Common myeloid progenitor, CD34-positive (primary cell): ENCODE measurements at regions not wholly inside any gene's neighbourhood (a gene's known extent, or its start where the extent isn't known, plus 50 kb on each side); places are given as distances from the start of the nearest gene placed in this dataset.

Experiments used
- CTCF ChIA-PET: fragments of 350-600 bp; sonication (Branson Sonifier 250); formaldehyde crosslinking; loops from one replicate; lab custom pipeline; 2021; ENCODE audit warnings: antibody characterized with exemption; lab: Charles Lee
- POLR2A ChIA-PET: fragments of 350-600 bp; sonication (Branson Sonifier 250); formaldehyde crosslinking; loops from one replicate; lab custom pipeline; 2021; ENCODE audit warnings: antibody characterized with exemption; lab: Charles Lee
- DNase-seq, 3 donors: peaks; one replicate each; pipeline versions ENCODE4 v3.0.0 to v3.0.0-alpha.2; 2013
- H3K27ac ChIP-seq, 2 experiments: 1 replicate in 1 of 2; 2 replicates in 1 of 2; pipeline ENCODE4 v1.7.0; 2013; ENCODE audit warnings: inconsistent platforms in 2 of 2, low read length in 2 of 2, mild to moderate bottlenecking in 2 of 2, low read depth in 1 of 2, moderate library complexity in 1 of 2; ENCODE audit not compliant: severe bottlenecking in 2 of 2, insufficient read depth in 1 of 2, poor library complexity in 1 of 2
- H3K27me3 ChIP-seq, 5 experiments: replicated peaks in 2 of 5; 1 replicate in 3 of 5; 2 replicates in 2 of 5; pipeline versions ENCODE4 v1.6.1 to v1.7.0; 2013; ENCODE audit warnings: low read length in 4 of 5, mild to moderate bottlenecking in 2 of 5, moderate library complexity in 2 of 5, inconsistent platforms in 1 of 5; ENCODE audit not compliant: insufficient read depth in 5 of 5, control insufficient read depth in 4 of 5
- H3K36me3 ChIP-seq, 4 experiments: 1 replicate in 2 of 4; 2 replicates in 2 of 4; pipeline versions ENCODE4 v1.6.1 to v1.7.0; 2013; ENCODE audit warnings: low read length in 3 of 4, control low read depth in 1 of 4, mild to moderate bottlenecking in 1 of 4; ENCODE audit not compliant: control insufficient read depth in 4 of 4, insufficient read depth in 4 of 4
- H3K4me1 ChIP-seq, 4 experiments: 1 replicate in 3 of 4; 2 replicates in 1 of 4; pipeline versions ENCODE4 v1.6.1 to v1.7.1; 2013; ENCODE audit warnings: low read length in 3 of 4, mild to moderate bottlenecking in 3 of 4, control low read depth in 1 of 4, inconsistent platforms in 1 of 4, moderate library complexity in 1 of 4; ENCODE audit not compliant: control insufficient read depth in 4 of 4, insufficient read depth in 4 of 4; ENCODE audit errors: control extremely low read depth in 1 of 4
- H3K4me3 ChIP-seq, 7 experiments: 1 replicate in 4 of 7; 2 replicates in 3 of 7; pipeline versions ENCODE4 v1.5.1 to v1.7.0; 2013; ENCODE audit warnings: mild to moderate bottlenecking in 7 of 7, low read length in 6 of 7, moderate library complexity in 6 of 7, inconsistent platforms in 2 of 7, low read depth in 2 of 7, control low read depth in 1 of 7; ENCODE audit not compliant: insufficient read depth in 4 of 7, control insufficient read depth in 1 of 7; ENCODE audit errors: extremely low read depth in 1 of 7
- H3K9me3 ChIP-seq, 5 experiments: 1 replicate in 4 of 5; 2 replicates in 1 of 5; pipeline versions ENCODE4 v1.6.1 to v1.7.1; 2013; ENCODE audit warnings: low read length in 4 of 5, mild to moderate bottlenecking in 2 of 5, inconsistent platforms in 1 of 5, low read depth in 1 of 5, moderate library complexity in 1 of 5; ENCODE audit not compliant: control insufficient read depth in 4 of 5, insufficient read depth in 2 of 5; ENCODE audit errors: control extremely low read depth in 1 of 5
- WGBS: methylation state at CpG from one replicate; pipeline ENCODE4 v1.1.5; 2013; ENCODE audit not compliant: insufficient coverage; 5-methylcytosine and 5-hydroxymethylcytosine counted together

GRCh38 chr13:34543836-34544235 lies 398.2 kb upstream of the NBEA start:
- no peak for DNase-seq
- Histone ChIP-seq H3K4me1 (no peaks in the 10 kb centered on the region), H3K27ac (no peak overlapping the region), H3K4me3 (no peak overlapping the region), H3K9me3 (no peaks in the 10 kb centered on the region), H3K27me3 (no peaks in the 10 kb centered on the region), H3K36me3 (no peaks in the 10 kb centered on the region)
- POLR2A ChIA-PET = no interaction called here
- WGBS = 82% methylated on average over 4 of the region's 4 CpGs
- CTCF ChIA-PET = no interaction called here

DNA sequence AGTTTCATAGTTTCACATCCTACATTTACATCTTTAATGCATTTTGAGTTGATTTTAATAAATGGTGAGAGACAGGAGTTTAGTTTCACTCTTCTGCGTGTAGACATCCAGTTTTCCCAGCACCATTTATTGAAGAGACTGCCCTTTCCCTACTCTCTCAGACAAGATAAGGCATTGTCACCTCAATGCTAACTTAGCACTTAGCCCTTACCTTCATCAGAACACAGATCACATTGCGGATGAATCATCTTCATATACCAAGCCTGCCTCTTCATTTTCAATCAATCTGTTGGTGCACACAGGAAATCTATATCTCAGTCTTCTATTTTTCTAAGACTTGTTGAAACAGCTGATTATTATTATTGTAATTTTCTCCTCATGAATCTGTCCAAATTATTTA lies 396.6 kb upstream of the NBEA start:
- CTCF ChIA-PET = no interaction called here
- DNase-seq = no peak
- 88% methylated on average over 1 of the region's 2 CpGs for WGBS
- H3K27me3 ChIP-seq = no peaks in the 10 kb centered on the region
- no peaks in the 10 kb centered on the region for H3K4me1 ChIP-seq
- no peak overlapping the region for H3K27ac ChIP-seq
- POLR2A ChIA-PET = no interaction called here
- no peaks in the 10 kb centered on the region for H3K9me3 ChIP-seq
- no peaks in the 10 kb centered on the region for H3K36me3 ChIP-seq
- no peak overlapping the region for H3K4me3 ChIP-seq

GRCh38 chr13:34546344-34547250 lies 395.5 kb upstream of the NBEA start:
- Histone ChIP-seq H3K9me3 (no peaks in the 10 kb centered on the region), H3K27ac (no peak overlapping the region), H3K27me3 (no peaks in the 10 kb centered on the region), H3K4me3 (no peak overlapping the region), H3K36me3 (no peaks in the 10 kb centered on the region), H3K4me1 (no peaks in the 10 kb centered on the region)
- DNase-seq = no peak
- WGBS = 74% methylated on average over 4 of the region's 5 CpGs
- ChIA-PET CTCF (interaction anchor here (0.6 kb wide), 1 partner anchor 34 kb away, joined by 3 read pairs; no protein-coding TSS in a partner anchor), POLR2A (no interaction called here)

GRCh38 chr13:34547929-34548328 lies 394.1 kb upstream of the NBEA start:
- no peaks in the 10 kb centered on the region for H3K27me3 ChIP-seq
- ChIA-PET POLR2A (no interaction called here), CTCF (no interaction called here)
- H3K27ac ChIP-seq = no peak overlapping the region
- H3K9me3 ChIP-seq = no peaks in the 10 kb centered on the region
- WGBS = 89% methylated on average over 2 of the region's 3 CpGs
- H3K4me3 ChIP-seq = no peak overlapping the region
- no peaks in the 10 kb centered on the region for H3K4me1 ChIP-seq
- DNase-seq = no peak
- H3K36me3 ChIP-seq = no peaks in the 10 kb centered on the region

DNA sequence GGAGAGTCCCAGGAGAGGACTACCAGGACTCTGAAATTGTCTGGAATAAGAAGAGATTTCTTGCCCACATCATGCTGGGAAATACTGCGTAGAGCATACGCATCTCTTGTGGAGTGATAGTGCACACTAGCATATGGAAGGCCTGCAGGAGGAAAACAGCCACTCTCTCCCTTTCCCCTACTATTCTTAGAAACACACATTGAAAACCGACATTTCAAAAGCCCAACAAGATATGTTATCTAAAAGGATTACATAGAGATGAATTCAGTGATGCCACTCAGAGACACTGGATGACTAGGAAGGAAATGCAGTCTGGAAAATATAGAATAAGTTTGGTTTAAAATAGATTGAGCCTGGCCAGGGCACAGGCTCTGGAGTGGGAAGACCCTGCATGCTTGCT lies 388.7 kb upstream of the NBEA start:
- 100% methylated on average over 1 of the region's 3 CpGs for WGBS
- Histone ChIP-seq H3K4me1 (no peaks in the 10 kb centered on the region), H3K36me3 (no peaks in the 10 kb centered on the region), H3K4me3 (no peak overlapping the region), H3K27ac (no peak overlapping the region), H3K27me3 (no peaks in the 10 kb centered on the region), H3K9me3 (no peaks in the 10 kb centered on the region)
- no peak for DNase-seq
- CTCF ChIA-PET = no interaction called here
- POLR2A ChIA-PET = no interaction called here

DNA sequence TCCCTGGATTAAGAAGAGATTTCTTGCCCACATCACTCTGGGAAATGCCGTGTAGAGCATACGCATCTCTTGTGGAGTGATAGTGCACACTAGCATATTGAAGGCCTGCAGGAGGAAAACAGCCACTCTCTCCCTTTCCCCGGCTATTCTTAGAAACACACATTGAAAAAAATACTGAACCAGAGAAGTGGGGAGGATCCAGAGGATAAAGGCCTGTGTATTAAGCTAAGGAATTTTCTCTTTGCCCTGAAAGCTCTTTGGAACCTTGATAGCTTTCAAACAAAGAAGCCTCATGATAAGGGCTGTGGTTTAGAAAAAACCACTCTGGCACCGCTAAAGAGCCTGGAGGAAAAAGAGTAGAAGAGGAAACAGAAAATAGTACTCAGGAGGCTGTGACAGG lies 386.1 kb upstream of the NBEA start:
- no peak overlapping the region for H3K4me3 ChIP-seq
- POLR2A ChIA-PET = no interaction called here
- no peak overlapping the region for H3K27ac ChIP-seq
- WGBS = 11% methylated on average over 1 of the region's 4 CpGs
- no peaks in the 10 kb centered on the region for H3K36me3 ChIP-seq
- H3K9me3 ChIP-seq = no peaks in the 10 kb centered on the region
- CTCF ChIA-PET = no interaction called here
- no peak for DNase-seq
- no peaks in the 10 kb centered on the region for H3K27me3 ChIP-seq
- no peaks in the 10 kb centered on the region for H3K4me1 ChIP-seq

DNA sequence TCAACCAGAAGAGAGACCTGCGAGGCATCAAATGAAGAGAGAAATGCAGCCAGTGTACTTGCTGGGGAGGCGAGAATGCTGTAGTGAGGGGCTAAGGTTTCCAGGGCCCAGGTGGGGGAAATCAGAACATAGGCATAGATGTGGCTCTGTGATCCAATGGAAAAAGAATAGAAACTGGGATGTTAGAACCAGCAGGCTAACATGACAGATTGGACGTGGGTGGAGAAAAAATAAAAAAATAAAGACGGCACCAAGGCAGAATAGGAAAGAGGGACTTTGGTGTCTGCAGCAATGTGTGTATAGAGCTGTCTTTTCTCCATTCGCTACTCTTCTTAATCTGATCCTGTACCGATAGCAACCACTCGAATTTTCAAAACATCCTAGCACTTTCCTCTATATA lies 381.0 kb upstream of the NBEA start:
- no peaks in the 10 kb centered on the region for H3K9me3 ChIP-seq
- WGBS = 72% methylated on average over 5 of the region's 7 CpGs
- no peaks in the 10 kb centered on the region for H3K4me1 ChIP-seq
- CTCF ChIA-PET = no interaction called here
- no peak overlapping the region for H3K27ac ChIP-seq
- POLR2A ChIA-PET = no interaction called here
- DNase-seq = no peak
- no peak overlapping the region for H3K4me3 ChIP-seq
- H3K36me3 ChIP-seq = no peaks in the 10 kb centered on the region
- no peaks in the 10 kb centered on the region for H3K27me3 ChIP-seq
